H1 (cell line): ENCODE measurements at regions not wholly inside any gene's neighbourhood (a gene's known extent, or its start where the extent isn't known, plus 50 kb on each side); places are given as distances from the start of the nearest gene placed in this dataset.

ENCODE experiments used
- ATF2 ChIP-seq: IDR thresholded peaks from 2 replicates; pipeline ENCODE4 v1.6.1; 2012; ENCODE audit warnings: low read length, inconsistent platforms
- BCL11A ChIP-seq, 2 experiments: IDR thresholded peaks; one replicate each; pipeline ENCODE4 v1.6.1; 2011; ENCODE audit warnings: low read depth in 2 of 2, low read length in 2 of 2, mild to moderate bottlenecking in 2 of 2
- CEBPB ChIP-seq: IDR thresholded peaks from 2 replicates; pipeline ENCODE4 v1.6.1; 2012; ENCODE audit warnings: low read depth, low read length
- CREB1 ChIP-seq: IDR thresholded peaks from 2 replicates; pipeline ENCODE4 v1.6.1; 2012; ENCODE audit warnings: inconsistent platforms
- CTCF ChIP-seq, 3 experiments: IDR thresholded peaks; 1 replicate in 2 of 3; 2 replicates in 1 of 3; pipeline versions ENCODE4 v1.5.1 to v1.6.1; 2011; ENCODE audit warnings: low read length in 3 of 3, mild to moderate bottlenecking in 3 of 3, inconsistent platforms in 2 of 3, low read depth in 1 of 3, moderate library complexity in 1 of 3; ENCODE audit not compliant: insufficient read depth in 1 of 3; ENCODE audit errors: control extremely low read depth in 1 of 3
- JUN ChIP-seq: IDR thresholded peaks from 2 replicates; pipeline ENCODE4 v1.6.1; 2011; ENCODE audit warnings: low read depth, mild to moderate bottlenecking, improper control_type of control experiment, low read length
- TAF1 ChIP-seq: IDR thresholded peaks from 2 replicates; pipeline ENCODE4 v1.6.1; 2011; ENCODE audit warnings: mild to moderate bottlenecking, low read depth, low read length
- USF2 ChIP-seq: IDR thresholded peaks from 2 replicates; pipeline ENCODE4 v1.6.1; 2011; ENCODE audit warnings: low read length, improper control_type of control experiment

GRCh38 chr12:34124608-34125007 lies 102.3 kb downstream of the ALG10 start:
- no peak for TF ChIP-seq CTCF (IDR thresholded peaks at IDR 0.05; ENCODE audit: control extremely low read depth in 1 of 3, insufficient read depth in 1 of 3, low read depth in 1 of 3, low read length in 3 of 3)
- TF ChIP-seq CEBPB = no peak
- TF ChIP-seq BCL11A (IDR thresholded peaks at IDR 0.05; ENCODE audit: low read depth in 2 of 2, low read length in 2 of 2) = no peak
- TF ChIP-seq ATF2 = no peak
- TF ChIP-seq USF2 = no peak
- no peak for TF ChIP-seq JUN
- TF ChIP-seq TAF1 = no peak
- no peak for TF ChIP-seq CREB1
